HepG2 (cell line): ENCODE measurements at regions not wholly inside any gene's neighbourhood (a gene's known extent, or its start where the extent isn't known, plus 50 kb on each side); places are given as distances from the start of the nearest gene placed in this dataset.

Experiments used
- FOXP1 ChIP-seq, 2 experiments: fragments of 450-650 bp in 1 of 2; IDR thresholded peaks; 2 replicates each; pipeline ENCODE4 v1.6.1; 2017 to 2018; ENCODE audit warnings: antibody characterized with exemption in 1 of 2
- SMAD3 ChIP-seq: sonication (generic); formaldehyde crosslinking; IDR thresholded peaks from 2 replicates; pipeline ENCODE4 v1.4.0; 2020; ENCODE audit warnings: missing genetic modification reagents
- ZFP1 ChIP-seq: IDR thresholded peaks from 2 replicates; pipeline ENCODE4 v1.6.1; 2016
- TF ChIP-seq, protein P1 (sequence below): sonication (generic); formaldehyde crosslinking; IDR thresholded peaks from 2 replicates; pipeline ENCODE4 v1.9.0; 2021; ENCODE audit warnings: missing genetic modification reagents, borderline replicate concordance

- TF ChIP-seq, protein P1, sequence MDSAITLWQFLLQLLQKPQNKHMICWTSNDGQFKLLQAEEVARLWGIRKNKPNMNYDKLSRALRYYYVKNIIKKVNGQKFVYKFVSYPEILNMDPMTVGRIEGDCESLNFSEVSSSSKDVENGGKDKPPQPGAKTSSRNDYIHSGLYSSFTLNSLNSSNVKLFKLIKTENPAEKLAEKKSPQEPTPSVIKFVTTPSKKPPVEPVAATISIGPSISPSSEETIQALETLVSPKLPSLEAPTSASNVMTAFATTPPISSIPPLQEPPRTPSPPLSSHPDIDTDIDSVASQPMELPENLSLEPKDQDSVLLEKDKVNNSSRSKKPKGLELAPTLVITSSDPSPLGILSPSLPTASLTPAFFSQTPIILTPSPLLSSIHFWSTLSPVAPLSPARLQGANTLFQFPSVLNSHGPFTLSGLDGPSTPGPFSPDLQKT (CRISPR knock-in tag) = no peak
- no peak for TF ChIP-seq ZFP1 (CRISPR knock-in tag)
- TF ChIP-seq SMAD3 (CRISPR knock-in tag) = no peak
- no peak for TF ChIP-seq FOXP1 (IDR thresholded peaks at IDR 0.05)
- TF ChIP-seq FOXP1 (CRISPR knock-in tag; IDR thresholded peaks at IDR 0.05) = no peak
These were observed 261.2 kb upstream of the SEMA3A start for GRCh38 chr7:84455788-84456187.
